ENCODE measurements at regions not wholly inside any gene's neighbourhood (a gene's known extent, or its start where the extent isn't known, plus 50 kb on each side); places are given as distances from the start of the nearest gene placed in this dataset.

- no peak overlapping the region for H3K4me3 Mint-ChIP-seq
- DNase-seq, result no peak
- no peaks in the 10 kb centered on the region for H3K9me3 Mint-ChIP-seq
- no peaks in the 10 kb centered on the region for H3K36me3 Mint-ChIP-seq
- no peak overlapping the region for H3K27ac Mint-ChIP-seq
- H3K4me1 Mint-ChIP-seq, result no peaks in the 10 kb centered on the region
- CTCF ChIA-PET, result no interaction called here
- no peaks in the 10 kb centered on the region for H3K27me3 Mint-ChIP-seq
Observed at GRCh38 chr5:173735691-173736090, 119.2 kb upstream of the BOD1 start.

GRCh38 chr5:173736374-173736773, 119.9 kb upstream of the BOD1 start:
- no peaks in the 10 kb centered on the region for H3K27me3 Mint-ChIP-seq
- no peaks in the 10 kb centered on the region for H3K9me3 Mint-ChIP-seq
- no peak overlapping the region for H3K27ac Mint-ChIP-seq
- H3K4me3 Mint-ChIP-seq, result no peak overlapping the region
- CTCF ChIA-PET, result no interaction called here
- no peaks in the 10 kb centered on the region for H3K36me3 Mint-ChIP-seq
- no peak for DNase-seq
- no peaks in the 10 kb centered on the region for H3K4me1 Mint-ChIP-seq

- DNase-seq, result no peak
- CTCF ChIA-PET, result no interaction called here
- H3K27ac Mint-ChIP-seq, result no peak overlapping the region
- H3K4me1 Mint-ChIP-seq, result no peaks in the 10 kb centered on the region
- H3K36me3 Mint-ChIP-seq, result no peaks in the 10 kb centered on the region
- no peaks in the 10 kb centered on the region for H3K27me3 Mint-ChIP-seq
- no peak overlapping the region for H3K4me3 Mint-ChIP-seq
- no peaks in the 10 kb centered on the region for H3K9me3 Mint-ChIP-seq
Observed at GRCh38 chr5:173736923-173737412, 120.5 kb upstream of the BOD1 start.

- no peaks in the 10 kb centered on the region for H3K27me3 Mint-ChIP-seq
Observed at GRCh38 chr5:173739741-173740140, 123.3 kb upstream of the BOD1 start.

GRCh38 chr5:173740400-173740799, 124.0 kb upstream of the BOD1 start:
- Mint-ChIP-seq H3K4me3 (no peak overlapping the region), H3K36me3 (no peaks in the 10 kb centered on the region), H3K9me3 (no peaks in the 10 kb centered on the region), H3K27me3 (no peaks in the 10 kb centered on the region), H3K27ac (no peak overlapping the region), H3K4me1 (no peaks in the 10 kb centered on the region)
- no peak for DNase-seq
- CTCF ChIA-PET, result no interaction called here

More at GRCh38 chr5:173739741-173740140, 123.3 kb upstream of the BOD1 start:
- Mint-ChIP-seq H3K36me3 (no peaks in the 10 kb centered on the region), H3K4me1 (no peaks in the 10 kb centered on the region), H3K9me3 (no peaks in the 10 kb centered on the region), H3K27ac (no peak overlapping the region), H3K4me3 (no peak overlapping the region)
- CTCF ChIA-PET, result no interaction called here
- DNase-seq, result no peak

- no peak overlapping the region for H3K4me3 Mint-ChIP-seq
- no peaks in the 10 kb centered on the region for H3K27me3 Mint-ChIP-seq
- no peak for DNase-seq
- H3K4me1 Mint-ChIP-seq, result no peaks in the 10 kb centered on the region
- no peaks in the 10 kb centered on the region for H3K36me3 Mint-ChIP-seq
- no peaks in the 10 kb centered on the region for H3K9me3 Mint-ChIP-seq
- CTCF ChIA-PET, result no interaction called here
- no peak overlapping the region for H3K27ac Mint-ChIP-seq
Observed at GRCh38 chr5:173741087-173741486, 124.6 kb upstream of the BOD1 start.

- no peak for DNase-seq
- CTCF ChIA-PET, result no interaction called here
- no peak overlapping the region for H3K27ac Mint-ChIP-seq
- H3K9me3 Mint-ChIP-seq, result no peaks in the 10 kb centered on the region
- H3K4me1 Mint-ChIP-seq, result no peaks in the 10 kb centered on the region
- no peak overlapping the region for H3K4me3 Mint-ChIP-seq
- no peaks in the 10 kb centered on the region for H3K36me3 Mint-ChIP-seq
- H3K27me3 Mint-ChIP-seq, result no peaks in the 10 kb centered on the region
Observed at GRCh38 chr5:173741729-173742431, 125.4 kb upstream of the BOD1 start.

- no peak for DNase-seq
- Mint-ChIP-seq H3K9me3 (no peaks in the 10 kb centered on the region), H3K36me3 (no peaks in the 10 kb centered on the region), H3K27ac (no peak overlapping the region), H3K4me3 (no peak overlapping the region), H3K4me1 (no peaks in the 10 kb centered on the region), H3K27me3 (no peaks in the 10 kb centered on the region)
- CTCF ChIA-PET, result no interaction called here
Observed at GRCh38 chr5:173742432-173742816, 126.0 kb upstream of the BOD1 start.

GRCh38 chr5:173743641-173744343, 127.3 kb upstream of the BOD1 start:
- Mint-ChIP-seq H3K27ac (no peak overlapping the region), H3K9me3 (no peaks in the 10 kb centered on the region), H3K4me1 (no peaks in the 10 kb centered on the region), H3K27me3 (no peaks in the 10 kb centered on the region), H3K4me3 (no peak overlapping the region), H3K36me3 (no peaks in the 10 kb centered on the region)
- DNase-seq, result no peak
- CTCF ChIA-PET, result no interaction called here

- DNase-seq, result no peak
- no peaks in the 10 kb centered on the region for H3K9me3 Mint-ChIP-seq
- no peaks in the 10 kb centered on the region for H3K36me3 Mint-ChIP-seq
- H3K27me3 Mint-ChIP-seq, result no peaks in the 10 kb centered on the region
- CTCF ChIA-PET, result no interaction called here
- H3K4me3 Mint-ChIP-seq, result no peak overlapping the region
- no peaks in the 10 kb centered on the region for H3K4me1 Mint-ChIP-seq
- H3K27ac Mint-ChIP-seq, result no peak overlapping the region
Observed at GRCh38 chr5:173744551-173744950, 128.1 kb upstream of the BOD1 start.

GRCh38 chr5:173745123-173745522, 128.7 kb upstream of the BOD1 start:
- CTCF ChIA-PET, result no interaction called here
- H3K27ac Mint-ChIP-seq, result no peak overlapping the region
- no peaks in the 10 kb centered on the region for H3K36me3 Mint-ChIP-seq
- H3K27me3 Mint-ChIP-seq, result no peaks in the 10 kb centered on the region
- DNase-seq, result no peak
- no peaks in the 10 kb centered on the region for H3K4me1 Mint-ChIP-seq
- no peaks in the 10 kb centered on the region for H3K9me3 Mint-ChIP-seq
- no peak overlapping the region for H3K4me3 Mint-ChIP-seq

- H3K36me3 Mint-ChIP-seq, result no peaks in the 10 kb centered on the region
- no peaks in the 10 kb centered on the region for H3K4me1 Mint-ChIP-seq
- DNase-seq, result no peak
- CTCF ChIA-PET, result no interaction called here
- no peak overlapping the region for H3K4me3 Mint-ChIP-seq
- H3K27ac Mint-ChIP-seq, result no peak overlapping the region
- no peaks in the 10 kb centered on the region for H3K27me3 Mint-ChIP-seq
- H3K9me3 Mint-ChIP-seq, result no peaks in the 10 kb centered on the region
Observed at GRCh38 chr5:173745557-173745956, 129.1 kb upstream of the BOD1 start.

GRCh38 chr5:173746047-173746646, 129.7 kb upstream of the BOD1 start:
- no peaks in the 10 kb centered on the region for H3K36me3 Mint-ChIP-seq
- CTCF ChIA-PET, result no interaction called here

GRCh38 chr5:173747876-173748275, 131.4 kb upstream of the BOD1 start:
- H3K27me3 Mint-ChIP-seq, result no peaks in the 10 kb centered on the region
- no peaks in the 10 kb centered on the region for H3K36me3 Mint-ChIP-seq
- no peak overlapping the region for H3K4me3 Mint-ChIP-seq
- no peak for DNase-seq
- CTCF ChIA-PET, result interaction anchor here (0.6 kb wide), 1 partner anchor 171 kb away, joined by 4 read pairs; no protein-coding TSS in a partner anchor
- H3K4me1 Mint-ChIP-seq, result no peaks in the 10 kb centered on the region
- no peak overlapping the region for H3K27ac Mint-ChIP-seq
- H3K9me3 Mint-ChIP-seq, result no peaks in the 10 kb centered on the region

More at GRCh38 chr5:173746047-173746646, 129.7 kb upstream of the BOD1 start:
- DNase-seq, result no peak
- H3K9me3 Mint-ChIP-seq, result no peaks in the 10 kb centered on the region
- H3K27ac Mint-ChIP-seq, result no peak overlapping the region
- no peaks in the 10 kb centered on the region for H3K4me1 Mint-ChIP-seq
- no peak overlapping the region for H3K4me3 Mint-ChIP-seq
- H3K27me3 Mint-ChIP-seq, result no peaks in the 10 kb centered on the region

Data from activated naive CD4-positive, alpha-beta T cell treated with anti-CD3 and anti-CD28 coated beads, Interleukin-2, amount 10 ng/mL, durations not matched to agents 7 days and 5 days (primary cell).